NCI-H1694 treated with DMSO at 0.1 percent for 48 hours (cell line): ENCODE measurements at regions not wholly inside any gene's neighbourhood (a gene's known extent, or its start where the extent isn't known, plus 50 kb on each side); places are given as distances from the start of the nearest gene placed in this dataset.
"Not testable (repeated sequence)": the region's sequence is repeated elsewhere in the genome, so short reads cannot be mapped to it uniquely, and the experiment has no call there.

Experiments
- DNase-seq: peaks from one replicate; lab custom pipeline; 2025; lab: John Stamatoyannopoulos, UW

GRCh38 chr6:86476311-86476710 lies 461.0 kb upstream of the HTR1E start:
- no peak for DNase-seq

GRCh38 chr6:86474081-86474480 lies 463.2 kb upstream of the HTR1E start:
- no peak for DNase-seq

GRCh38 chr6:86471791-86472190 lies 465.5 kb upstream of the HTR1E start:
- DNase-seq: no peak

DNA sequence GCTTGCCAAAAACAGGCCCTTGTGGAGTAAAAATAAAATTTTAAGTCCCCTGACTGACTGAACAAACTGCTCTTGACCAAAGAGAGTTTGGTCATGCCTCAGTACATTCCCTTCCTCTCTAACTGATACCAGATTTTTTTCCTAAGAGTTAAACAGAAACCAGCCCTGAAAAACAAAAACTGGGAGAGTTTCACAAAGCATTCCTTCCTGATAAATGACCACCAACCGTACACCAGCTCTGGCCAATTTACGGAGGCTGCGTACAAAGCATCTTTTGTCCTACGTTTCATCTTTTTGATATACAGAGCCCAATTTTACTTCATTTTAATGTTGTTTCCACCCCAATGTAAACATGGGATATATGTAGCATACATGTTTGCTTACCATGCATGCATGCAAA lies 477.4 kb upstream of the HTR1E start:
- DNase-seq: no peak

GRCh38 chr6:86456821-86457220 lies 480.5 kb upstream of the HTR1E start:
- DNase-seq: no peak

DNA sequence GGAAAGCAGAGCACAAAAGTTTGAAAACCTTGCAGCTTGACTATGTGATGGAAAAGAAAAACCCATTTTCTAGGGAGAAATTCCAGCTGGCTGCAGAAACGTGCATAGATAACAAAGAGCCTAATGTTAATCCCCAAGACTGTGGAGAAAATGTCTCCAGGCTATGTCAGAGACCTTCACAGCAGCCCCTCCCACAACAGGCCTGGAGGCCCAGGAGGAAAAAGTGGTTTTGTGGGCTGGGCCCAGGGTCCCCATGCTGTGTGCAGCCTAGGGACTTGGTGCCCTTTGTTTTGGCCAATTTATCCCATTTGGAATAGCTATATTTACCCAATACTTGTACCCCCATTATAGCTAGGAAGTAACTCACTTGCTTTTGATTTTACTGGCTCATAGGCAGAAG lies 484.1 kb upstream of the HTR1E start:
- no peak for DNase-seq

DNA sequence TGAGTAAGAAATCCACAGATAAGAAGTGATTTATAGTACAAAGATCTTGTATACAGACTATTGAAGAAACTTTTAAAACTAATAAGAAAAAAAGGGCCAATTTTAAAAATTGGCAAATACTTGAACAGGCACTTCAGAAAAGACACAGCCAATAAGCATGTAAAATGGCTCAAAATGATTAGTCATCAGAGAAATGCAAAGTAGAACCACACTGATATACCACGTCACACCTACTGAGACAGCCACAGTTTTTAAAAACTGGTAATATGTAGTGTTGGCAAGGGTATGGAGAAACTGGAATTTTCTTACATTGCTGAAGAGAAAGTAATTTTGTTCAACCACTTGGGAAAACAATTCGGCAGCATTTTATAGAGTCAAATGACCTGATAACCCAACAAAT lies 488.9 kb upstream of the HTR1E start:
- DNase-seq: no peak

- no peak for DNase-seq
Observed at GRCh38 chr6:86440608-86441007, 496.7 kb upstream of the HTR1E start.

- DNase-seq: no peak
Observed at GRCh38 chr6:86423571-86423970, 513.8 kb upstream of the HTR1E start.

GRCh38 chr6:86412057-86412456 lies 525.3 kb upstream of the HTR1E start:
- DNase-seq: no peak

DNA sequence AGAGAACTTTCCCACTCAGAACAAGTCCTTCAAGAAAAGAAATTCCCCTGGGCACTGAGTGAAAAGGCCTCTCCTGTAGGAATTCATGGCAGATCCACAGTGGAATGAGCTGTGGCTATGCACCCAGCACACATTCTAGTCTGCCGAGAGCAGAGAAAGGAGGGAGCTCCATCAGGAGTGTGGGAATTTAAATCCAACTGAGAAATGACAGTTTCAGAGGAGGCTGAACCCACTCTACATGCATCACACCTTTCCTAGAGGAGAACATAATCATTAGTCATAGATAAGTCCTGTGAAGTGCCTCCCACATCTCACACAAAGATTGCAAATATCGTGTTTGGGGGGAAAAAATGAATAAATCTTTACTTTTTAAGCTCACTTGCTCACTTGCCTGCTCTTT lies 530.2 kb upstream of the HTR1E start:
- no peak for DNase-seq

DNA sequence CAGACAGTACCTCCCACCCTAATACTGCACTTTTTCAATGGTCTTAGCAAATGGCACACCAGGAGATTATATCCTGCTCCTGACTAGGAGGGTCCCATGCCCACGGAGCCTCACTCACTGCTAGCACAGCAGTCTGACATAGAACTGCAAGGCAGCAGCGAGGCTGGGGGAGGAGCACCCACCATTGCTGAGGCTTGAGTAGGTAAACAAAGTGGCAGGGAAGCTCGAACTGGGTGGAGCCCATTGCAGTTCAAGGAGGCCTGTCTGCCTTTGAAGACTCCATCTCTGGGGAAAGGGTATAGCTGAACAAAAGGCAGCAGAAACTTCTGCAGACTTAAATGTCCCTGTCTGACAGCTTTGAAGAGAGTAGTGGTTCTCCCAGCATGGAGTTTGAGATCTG lies 544.5 kb upstream of the HTR1E start:
- not testable (repeated sequence) for DNase-seq

DNA sequence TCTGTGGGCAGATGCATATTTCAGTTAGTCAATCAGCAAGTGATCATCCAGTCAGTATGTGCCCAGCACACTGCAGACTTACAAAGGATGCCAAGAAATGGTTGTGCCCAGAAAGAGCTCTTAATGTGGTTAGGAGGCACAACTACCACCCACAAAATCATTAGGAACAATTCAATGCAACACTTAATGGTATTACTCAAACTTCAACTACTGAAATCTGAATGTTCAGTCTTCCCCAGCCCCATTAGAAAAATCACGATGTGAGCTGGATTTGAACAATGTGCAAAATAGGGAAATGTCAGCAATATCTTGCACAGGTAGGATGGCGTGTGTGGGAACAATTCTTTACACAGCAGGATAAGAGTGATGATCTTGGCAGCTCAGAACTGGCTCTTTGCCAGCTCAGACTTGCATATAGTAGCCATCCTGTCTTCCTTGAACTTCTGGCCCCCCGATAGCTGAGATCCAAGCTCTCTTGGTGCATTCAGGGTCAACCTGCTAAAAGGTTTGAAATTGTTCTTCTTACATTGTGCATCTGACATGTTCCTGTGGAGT lies 556.7 kb upstream of the HTR1E start:
- DNase-seq: no peak

GRCh38 chr6:86357877-86358276 lies 579.5 kb upstream of the HTR1E start:
- no peak for DNase-seq

GRCh38 chr6:86355271-86355670 lies 582.1 kb upstream of the HTR1E start:
- DNase-seq: no peak

DNA sequence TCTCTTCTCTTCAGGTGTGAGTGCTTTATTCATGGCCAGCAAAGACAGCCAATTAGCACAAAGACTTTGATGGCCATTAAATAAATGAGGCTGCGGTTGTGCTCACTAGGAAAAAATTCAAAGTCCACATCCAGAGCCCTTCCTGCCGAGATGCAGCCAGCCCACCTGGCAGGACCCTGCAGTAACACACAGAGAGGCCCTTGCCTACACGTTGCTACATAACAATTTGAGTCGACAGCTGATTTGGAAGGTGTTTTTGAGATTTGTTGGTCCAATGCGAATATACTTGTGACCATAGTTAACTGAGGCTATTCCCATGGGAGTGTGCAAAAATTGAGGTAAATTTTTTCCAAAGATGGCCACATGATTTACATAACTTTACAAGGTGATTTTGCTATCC lies 605.4 kb upstream of the HTR1E start:
- DNase-seq: no peak

- no peak for DNase-seq
Observed at GRCh38 chr6:86331265-86331840, 606.0 kb upstream of the HTR1E start.

DNA sequence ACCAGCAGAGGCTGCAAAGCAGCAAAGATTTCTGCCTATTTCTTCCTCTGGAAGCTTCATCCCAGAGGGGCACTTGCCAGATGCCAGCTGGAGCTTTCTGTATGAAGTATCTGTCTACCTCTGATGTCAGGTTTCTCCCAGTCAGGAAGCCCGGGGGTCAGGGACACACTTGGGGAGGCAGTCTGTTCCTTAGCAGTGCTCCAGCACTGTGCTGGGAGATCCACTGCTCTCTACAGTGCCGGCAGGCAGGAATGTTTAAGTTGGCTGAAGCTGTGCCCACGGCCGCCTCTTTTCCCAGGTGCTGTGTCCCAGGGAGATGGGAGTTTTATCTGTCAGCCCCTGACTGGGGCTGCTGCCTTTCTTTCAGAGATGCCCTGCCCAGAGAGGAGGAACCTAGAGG lies 631.1 kb upstream of the HTR1E start:
- no peak for DNase-seq

DNA sequence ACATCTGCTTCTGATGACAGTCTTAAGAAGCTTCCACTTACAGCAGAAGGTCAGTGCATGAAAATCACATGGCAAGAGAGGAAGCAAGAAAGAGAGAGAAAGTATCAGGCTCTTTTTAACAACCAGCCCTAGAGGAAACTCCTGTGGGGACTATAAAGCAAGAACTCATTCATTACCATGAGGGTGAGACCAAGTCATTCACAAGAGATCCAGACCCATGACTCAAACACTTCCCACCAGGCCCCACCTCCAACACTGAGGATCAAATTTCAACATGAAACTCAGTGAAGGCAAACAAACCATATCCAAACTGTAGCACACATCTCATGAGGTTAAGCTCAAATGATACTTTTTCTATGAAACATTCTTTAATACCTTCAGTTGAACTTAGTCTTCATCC lies 643.2 kb upstream of the SYNCRIP start:
- no peak for DNase-seq

GRCh38 chr6:86284809-86285480 lies 642.3 kb upstream of the SYNCRIP start:
- not testable (repeated sequence) for DNase-seq

DNA sequence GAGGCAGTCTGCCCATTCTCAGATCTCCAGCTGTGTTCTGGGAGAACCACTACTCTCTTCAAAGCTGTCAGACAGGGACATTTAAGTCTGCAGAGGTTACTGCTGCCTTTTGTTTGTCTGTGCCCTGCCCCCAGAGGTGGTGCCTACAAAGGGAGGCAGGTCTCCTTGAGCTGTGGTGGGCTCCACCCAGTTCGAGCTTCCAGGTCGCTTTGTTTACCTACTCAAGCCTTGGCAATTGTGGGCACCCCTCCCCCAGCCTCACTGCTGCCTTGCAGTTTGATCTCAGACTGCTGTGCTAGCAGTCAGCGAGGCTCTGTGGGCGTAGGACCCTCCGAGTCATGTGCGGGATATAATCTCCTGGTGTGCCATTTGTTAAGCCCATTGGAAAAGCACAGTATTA lies 640.9 kb upstream of the SYNCRIP start:
- not testable (repeated sequence) for DNase-seq

- no peak for DNase-seq
Observed at GRCh38 chr6:86276056-86276455, 633.4 kb upstream of the SYNCRIP start.

DNA sequence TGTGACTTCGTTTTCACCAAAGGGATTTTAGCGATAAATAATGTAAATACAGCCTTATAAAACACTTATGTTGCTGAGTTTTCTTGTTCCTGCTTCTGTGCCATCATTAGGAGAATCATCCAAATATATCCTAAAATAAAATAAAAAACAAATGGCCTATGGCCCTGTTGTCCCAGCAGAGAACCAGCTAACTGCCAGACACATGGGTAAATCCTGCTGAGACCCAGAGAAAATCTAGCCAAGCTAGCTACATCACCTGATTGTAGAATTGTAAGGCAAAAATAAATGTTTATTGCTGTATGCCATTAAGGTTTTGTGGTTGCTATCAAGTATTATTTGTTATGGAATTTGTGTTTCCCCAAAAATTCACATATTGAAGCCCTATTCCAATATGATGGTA lies 631.2 kb upstream of the SYNCRIP start:
- DNase-seq: no peak

DNA sequence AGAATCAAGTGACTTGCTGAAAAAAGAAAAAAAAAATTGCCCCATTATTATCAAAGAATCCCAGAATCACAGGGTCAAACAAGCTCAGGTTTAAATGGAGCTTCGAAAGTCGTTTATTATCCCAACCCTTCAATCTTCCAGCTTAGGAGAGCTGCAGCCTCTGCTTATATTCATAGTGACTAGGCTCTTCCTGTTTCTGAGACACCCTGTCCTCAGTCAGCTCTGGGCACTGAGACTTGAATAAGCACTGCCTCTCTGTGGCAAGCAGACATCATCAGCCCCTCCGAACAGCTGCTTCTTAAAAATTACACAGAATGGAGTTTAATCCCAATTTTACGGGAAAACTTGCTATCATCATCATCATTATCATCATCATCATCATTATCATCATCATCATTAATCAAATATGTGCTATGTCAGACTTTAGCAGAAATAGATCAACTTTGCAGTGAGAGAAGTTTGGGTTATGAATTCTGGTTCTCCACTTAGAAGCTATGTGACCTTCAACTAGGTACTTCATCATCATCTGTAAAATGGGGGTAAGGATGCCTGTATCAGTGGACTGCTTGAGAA lies 614.0 kb upstream of the SYNCRIP start:
- DNase-seq: no peak
